ENCODE measurements at regions not wholly inside any gene's neighbourhood (a gene's known extent, or its start where the extent isn't known, plus 50 kb on each side); places are given as distances from the start of the nearest gene placed in this dataset.

GRCh38 chr2:120898961-120899750 is 163.5 kb downstream of the GLI2 start:
- ATAC-seq (no peak), DNase-seq (no peak)
- H3K4me1 Mint-ChIP-seq (ENCODE audit: low read depth): no peaks in the 10 kb centered on the region
- H3K9me3 Mint-ChIP-seq (ENCODE audit: insufficient read depth): no peaks in the 10 kb centered on the region
- no peak overlapping the region for H3K4me3 Mint-ChIP-seq
- ChIA-PET CTCF (no interaction called here), POLR2A (interaction anchor here (0.6 kb wide), 1 partner anchor 132 kb away, joined by 3 read pairs; no protein-coding TSS in a partner anchor)
- no peaks in the 10 kb centered on the region for H3K36me3 Mint-ChIP-seq (ENCODE audit: low read depth)
- H3K27ac Mint-ChIP-seq: no peak overlapping the region
- peaks cover 2% of the 10 kb centered on the region for H3K27me3 Mint-ChIP-seq (ENCODE audit: low read depth)

GRCh38 chr2:120899771-120900170 is 164.1 kb downstream of the GLI2 start:
- Mint-ChIP-seq H3K4me3 (no peak overlapping the region), H3K27me3 (ENCODE audit: low read depth) (peaks cover 2% of the 10 kb centered on the region), H3K27ac (no peak overlapping the region), H3K9me3 (ENCODE audit: insufficient read depth) (no peaks in the 10 kb centered on the region), H3K36me3 (ENCODE audit: low read depth) (no peaks in the 10 kb centered on the region), H3K4me1 (ENCODE audit: low read depth) (no peaks in the 10 kb centered on the region)
- ChIA-PET POLR2A (interaction anchor here (0.6 kb wide), 1 partner anchor 131 kb away, joined by 3 read pairs; no protein-coding TSS in a partner anchor), CTCF (no interaction called here)
- no peak for ATAC-seq
- no peak for DNase-seq

GRCh38 chr2:120901201-120901600 is 165.5 kb downstream of the GLI2 start:
- Mint-ChIP-seq H3K9me3 (ENCODE audit: insufficient read depth) (no peaks in the 10 kb centered on the region), H3K36me3 (ENCODE audit: low read depth) (no peaks in the 10 kb centered on the region), H3K27ac (no peak overlapping the region), H3K4me1 (ENCODE audit: low read depth) (no peaks in the 10 kb centered on the region), H3K4me3 (no peak overlapping the region), H3K27me3 (ENCODE audit: low read depth) (peaks cover 2% of the 10 kb centered on the region)
- ChIA-PET CTCF (no interaction called here), POLR2A (no interaction called here)
- DNase-seq: no peak
- ATAC-seq: no peak

GRCh38 chr2:120902592-120902991 is 166.9 kb downstream of the GLI2 start:
- no peaks in the 10 kb centered on the region for H3K36me3 Mint-ChIP-seq (ENCODE audit: low read depth)
- no peaks in the 10 kb centered on the region for H3K4me1 Mint-ChIP-seq (ENCODE audit: low read depth)
- peaks cover 2% of the 10 kb centered on the region for H3K27me3 Mint-ChIP-seq (ENCODE audit: low read depth)
- H3K9me3 Mint-ChIP-seq (ENCODE audit: insufficient read depth): no peaks in the 10 kb centered on the region
- ATAC-seq: no peak
- no peak overlapping the region for H3K4me3 Mint-ChIP-seq
- ChIA-PET CTCF (no interaction called here), POLR2A (no interaction called here)
- no peak overlapping the region for H3K27ac Mint-ChIP-seq
- DNase-seq: no peak

GRCh38 chr2:120904379-120904778 is 168.7 kb downstream of the GLI2 start:
- ATAC-seq (no peak), DNase-seq (no peak)
- ChIA-PET POLR2A (no interaction called here), CTCF (no interaction called here)
- no peaks in the 10 kb centered on the region for H3K4me1 Mint-ChIP-seq (ENCODE audit: low read depth)
- no peaks in the 10 kb centered on the region for H3K36me3 Mint-ChIP-seq (ENCODE audit: low read depth)
- H3K27ac Mint-ChIP-seq: no peak overlapping the region
- H3K4me3 Mint-ChIP-seq: no peak overlapping the region
- H3K27me3 Mint-ChIP-seq (ENCODE audit: low read depth): peaks cover 2% of the 10 kb centered on the region
- H3K9me3 Mint-ChIP-seq (ENCODE audit: insufficient read depth): no peaks in the 10 kb centered on the region

GRCh38 chr2:120904830-120905234 is 169.2 kb downstream of the GLI2 start:
- no peak overlapping the region for H3K4me3 Mint-ChIP-seq
- H3K4me1 Mint-ChIP-seq (ENCODE audit: low read depth): no peaks in the 10 kb centered on the region
- H3K36me3 Mint-ChIP-seq (ENCODE audit: low read depth): no peaks in the 10 kb centered on the region
- no peak overlapping the region for H3K27ac Mint-ChIP-seq
- CTCF ChIA-PET: no interaction called here
- H3K27me3 Mint-ChIP-seq (ENCODE audit: low read depth): peaks cover 2% of the 10 kb centered on the region
- no peak for DNase-seq
- no peaks in the 10 kb centered on the region for H3K9me3 Mint-ChIP-seq (ENCODE audit: insufficient read depth)
- ATAC-seq: no peak
- POLR2A ChIA-PET: no interaction called here

GRCh38 chr2:120905298-120905697 is 169.6 kb downstream of the GLI2 start:
- Mint-ChIP-seq H3K4me3 (no peak overlapping the region), H3K27ac (no peak overlapping the region), H3K36me3 (ENCODE audit: low read depth) (no peaks in the 10 kb centered on the region), H3K27me3 (ENCODE audit: low read depth) (peaks cover 2% of the 10 kb centered on the region), H3K9me3 (ENCODE audit: insufficient read depth) (no peaks in the 10 kb centered on the region), H3K4me1 (ENCODE audit: low read depth) (no peaks in the 10 kb centered on the region)
- POLR2A ChIA-PET: no interaction called here
- CTCF ChIA-PET: no interaction called here
- DNase-seq (no peak), ATAC-seq (no peak)

- Mint-ChIP-seq H3K27me3 (ENCODE audit: low read depth) (peaks cover 2% of the 10 kb centered on the region), H3K27ac (no peak overlapping the region), H3K36me3 (ENCODE audit: low read depth) (no peaks in the 10 kb centered on the region), H3K4me1 (ENCODE audit: low read depth) (no peaks in the 10 kb centered on the region), H3K9me3 (ENCODE audit: insufficient read depth) (no peaks in the 10 kb centered on the region), H3K4me3 (no peak overlapping the region)
- DNase-seq (no peak), ATAC-seq (no peak)
- ChIA-PET CTCF (no interaction called here), POLR2A (no interaction called here)
These were observed 170.3 kb downstream of the GLI2 start for GRCh38 chr2:120905824-120906571.

- Mint-ChIP-seq H3K9me3 (ENCODE audit: insufficient read depth) (no peaks in the 10 kb centered on the region), H3K36me3 (ENCODE audit: low read depth) (no peaks in the 10 kb centered on the region), H3K27ac (no peak overlapping the region), H3K27me3 (ENCODE audit: low read depth) (peaks cover 2% of the 10 kb centered on the region), H3K4me3 (no peak overlapping the region), H3K4me1 (ENCODE audit: low read depth) (no peaks in the 10 kb centered on the region)
- DNase-seq (no peak), ATAC-seq (no peak)
- POLR2A ChIA-PET: no interaction called here
- CTCF ChIA-PET: no interaction called here
These were observed 171.2 kb downstream of the GLI2 start for GRCh38 chr2:120906914-120907313.

GRCh38 chr2:120907822-120908221 is 172.2 kb downstream of the GLI2 start:
- no peaks in the 10 kb centered on the region for H3K27me3 Mint-ChIP-seq (ENCODE audit: low read depth)
- no peaks in the 10 kb centered on the region for H3K36me3 Mint-ChIP-seq (ENCODE audit: low read depth)
- no peak overlapping the region for H3K27ac Mint-ChIP-seq
- H3K4me1 Mint-ChIP-seq (ENCODE audit: low read depth): no peaks in the 10 kb centered on the region
- ChIA-PET POLR2A (no interaction called here), CTCF (no interaction called here)
- ATAC-seq (no peak), DNase-seq (no peak)
- H3K4me3 Mint-ChIP-seq: no peak overlapping the region
- H3K9me3 Mint-ChIP-seq (ENCODE audit: insufficient read depth): no peaks in the 10 kb centered on the region

GRCh38 chr2:120908314-120908975 is 172.8 kb downstream of the GLI2 start:
- DNase-seq (no peak), ATAC-seq (no peak)
- ChIA-PET CTCF (no interaction called here), POLR2A (no interaction called here)
- no peak overlapping the region for H3K27ac Mint-ChIP-seq
- H3K27me3 Mint-ChIP-seq (ENCODE audit: low read depth): no peaks in the 10 kb centered on the region
- H3K9me3 Mint-ChIP-seq (ENCODE audit: insufficient read depth): no peaks in the 10 kb centered on the region
- H3K4me1 Mint-ChIP-seq (ENCODE audit: low read depth): no peaks in the 10 kb centered on the region
- no peaks in the 10 kb centered on the region for H3K36me3 Mint-ChIP-seq (ENCODE audit: low read depth)
- H3K4me3 Mint-ChIP-seq: no peak overlapping the region

- Mint-ChIP-seq H3K36me3 (ENCODE audit: low read depth) (no peaks in the 10 kb centered on the region), H3K27me3 (ENCODE audit: low read depth) (no peaks in the 10 kb centered on the region), H3K9me3 (ENCODE audit: insufficient read depth) (no peaks in the 10 kb centered on the region), H3K4me1 (ENCODE audit: low read depth) (no peaks in the 10 kb centered on the region), H3K4me3 (no peak overlapping the region), H3K27ac (no peak overlapping the region)
- DNase-seq (no peak), ATAC-seq (no peak)
- POLR2A ChIA-PET: no interaction called here
- CTCF ChIA-PET: no interaction called here
These were observed 173.4 kb downstream of the GLI2 start for GRCh38 chr2:120909102-120909501.
